ENCODE measurements at regions not wholly inside any gene's neighbourhood (a gene's known extent, or its start where the extent isn't known, plus 50 kb on each side); places are given as distances from the start of the nearest gene placed in this dataset.

DNA sequence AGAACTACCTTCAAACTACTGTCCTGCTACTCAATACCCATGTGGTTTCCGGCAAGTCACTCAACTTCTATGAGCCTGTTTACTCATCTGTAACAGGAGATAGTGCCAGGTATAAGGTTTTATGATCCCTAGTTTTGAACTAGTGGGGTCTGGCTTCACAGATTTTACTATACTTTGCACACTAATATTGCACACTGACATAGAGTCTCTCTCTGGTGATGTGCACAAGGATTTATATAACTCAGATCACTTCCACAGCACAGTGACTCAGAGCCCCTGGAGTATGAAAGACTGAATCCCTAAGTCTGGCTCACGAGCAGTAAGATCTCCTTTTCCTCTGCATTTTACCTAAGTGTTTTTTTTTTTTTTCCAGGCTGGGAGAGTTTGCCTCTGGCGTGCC is 69.7 kb upstream of the SLC38A2 start:
- no peak for TF ChIP-seq POLR2A (IDR thresholded peaks at IDR 0.05; ENCODE audit: low read depth, low read length)
- no peak for TF ChIP-seq POLR2AphosphoS5 (IDR thresholded peaks at IDR 0.05; ENCODE audit: low read depth, low read length)
- TF ChIP-seq TAF1 (IDR thresholded peaks at IDR 0.05; ENCODE audit: low read depth, low read length), result no peak
- no peak for TF ChIP-seq POU2F2 (IDR thresholded peaks at IDR 0.05; ENCODE audit: low read depth, low read length)
- TF ChIP-seq SPI1 (IDR thresholded peaks at IDR 0.05; ENCODE audit: low read depth, low read length), result no peak
- TF ChIP-seq PAX5 (IDR thresholded peaks at IDR 0.05; ENCODE audit: insufficient read depth, low read length, severe bottlenecking), result no peak

Measured in GM12891 (cell line).